GM18867 (cell line): ENCODE measurements at regions not wholly inside any gene's neighbourhood (a gene's known extent, or its start where the extent isn't known, plus 50 kb on each side); places are given as distances from the start of the nearest gene placed in this dataset.
A peak's percentile ranks its signal among the peaks of the same experiment; 100 is the strongest.

Experiments used
- ATAC-seq: cut with Tn5 transposase; IDR thresholded peaks from one replicate; pipeline ENCODE4 v1.9.1; 2021; ENCODE audit warnings: mild to moderate bottlenecking, moderate library complexity; ENCODE audit not compliant: unreplicated experiment

DNA sequence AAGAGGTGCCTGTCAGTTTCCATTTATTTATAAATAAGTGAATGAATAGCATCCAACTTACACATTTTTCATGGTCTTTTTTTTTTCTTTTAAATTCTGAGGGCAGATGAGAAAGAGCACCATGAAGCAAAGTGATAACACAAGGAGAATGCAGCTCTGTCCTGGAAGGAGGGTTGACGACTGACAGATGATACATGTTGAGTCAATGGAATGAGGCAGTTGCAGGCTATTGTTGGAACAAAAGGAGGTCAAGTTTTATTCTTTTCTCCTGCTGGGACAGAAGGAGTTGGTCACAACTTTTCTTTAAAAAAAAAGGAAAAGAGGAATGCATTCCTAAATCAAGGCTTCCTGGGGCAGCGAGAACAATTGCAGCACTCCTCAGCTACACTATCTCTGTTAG is 119.9 kb upstream of the PLEKHG7 start:
- no peak for ATAC-seq

DNA sequence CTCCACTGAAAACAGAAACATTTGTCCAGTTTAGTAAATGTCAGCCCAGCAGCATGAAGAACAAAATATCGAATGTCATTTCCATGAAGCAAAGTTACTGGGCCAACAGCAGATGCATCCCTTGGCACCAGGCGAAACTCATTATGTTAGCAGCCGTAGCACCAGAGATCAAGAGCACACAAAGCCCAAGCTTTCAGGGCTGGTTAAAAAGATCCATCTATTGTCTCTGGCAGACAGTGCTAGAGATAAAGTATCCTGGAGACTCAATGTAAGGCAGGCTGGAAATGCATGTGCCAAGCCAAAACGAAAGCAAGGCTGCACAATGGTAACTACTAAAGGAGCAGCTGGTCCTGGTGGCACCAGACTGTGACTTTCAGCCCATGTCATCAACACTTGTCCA is 120.3 kb upstream of the PLEKHG7 start:
- ATAC-seq, result no peak

DNA sequence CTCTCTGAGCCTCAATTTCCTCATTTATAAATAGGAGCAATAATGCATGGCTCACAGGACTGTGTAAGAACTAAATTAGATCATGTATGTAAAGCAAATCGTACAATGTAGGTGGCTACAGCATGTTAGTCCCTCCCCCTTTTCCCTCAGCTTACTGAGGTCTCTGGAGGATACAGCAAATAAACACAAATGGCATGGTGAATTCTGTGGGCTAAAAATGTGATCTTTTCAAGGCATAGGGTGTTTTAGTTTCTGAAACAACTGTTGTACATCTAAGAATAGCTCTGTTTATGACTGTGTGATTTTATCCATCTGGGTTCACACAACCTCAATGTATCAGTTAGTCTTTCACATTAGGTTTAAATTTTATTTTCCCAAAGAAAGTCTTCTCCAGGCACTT is 121.2 kb upstream of the PLEKHG7 start:
- ATAC-seq, result no peak

DNA sequence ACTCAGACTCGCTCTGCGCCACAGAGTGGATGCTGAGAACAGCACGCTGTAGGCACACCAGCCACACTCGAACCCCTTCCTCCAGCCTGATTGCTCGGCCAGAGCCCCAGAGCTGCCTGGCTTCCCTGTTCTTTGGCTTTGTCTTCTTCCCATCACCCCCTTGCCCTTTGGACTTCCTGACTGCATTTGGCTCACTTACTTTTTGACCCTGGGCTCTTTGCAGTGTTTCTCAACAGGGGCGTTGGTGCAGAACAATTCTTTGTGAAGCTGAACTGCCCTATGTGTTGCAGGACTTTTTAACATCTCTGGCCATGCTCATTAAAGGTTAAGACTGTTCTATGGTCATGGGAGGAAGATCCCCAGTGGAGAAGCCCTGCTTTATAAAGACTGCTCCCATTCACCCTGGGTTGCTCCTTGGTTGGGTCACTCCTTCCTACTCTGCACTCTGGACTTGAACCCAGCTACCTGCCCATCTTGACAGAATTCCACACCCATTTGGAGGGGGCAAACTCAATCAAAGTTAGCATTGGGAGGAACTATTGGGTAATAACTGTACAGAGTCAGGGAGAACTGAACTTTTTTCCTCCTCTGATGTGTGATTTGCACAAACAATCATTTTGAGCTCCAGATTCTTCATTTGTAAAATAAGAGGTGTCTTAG is 127.7 kb upstream of the PLEKHG7 start:
- no peak for ATAC-seq

DNA sequence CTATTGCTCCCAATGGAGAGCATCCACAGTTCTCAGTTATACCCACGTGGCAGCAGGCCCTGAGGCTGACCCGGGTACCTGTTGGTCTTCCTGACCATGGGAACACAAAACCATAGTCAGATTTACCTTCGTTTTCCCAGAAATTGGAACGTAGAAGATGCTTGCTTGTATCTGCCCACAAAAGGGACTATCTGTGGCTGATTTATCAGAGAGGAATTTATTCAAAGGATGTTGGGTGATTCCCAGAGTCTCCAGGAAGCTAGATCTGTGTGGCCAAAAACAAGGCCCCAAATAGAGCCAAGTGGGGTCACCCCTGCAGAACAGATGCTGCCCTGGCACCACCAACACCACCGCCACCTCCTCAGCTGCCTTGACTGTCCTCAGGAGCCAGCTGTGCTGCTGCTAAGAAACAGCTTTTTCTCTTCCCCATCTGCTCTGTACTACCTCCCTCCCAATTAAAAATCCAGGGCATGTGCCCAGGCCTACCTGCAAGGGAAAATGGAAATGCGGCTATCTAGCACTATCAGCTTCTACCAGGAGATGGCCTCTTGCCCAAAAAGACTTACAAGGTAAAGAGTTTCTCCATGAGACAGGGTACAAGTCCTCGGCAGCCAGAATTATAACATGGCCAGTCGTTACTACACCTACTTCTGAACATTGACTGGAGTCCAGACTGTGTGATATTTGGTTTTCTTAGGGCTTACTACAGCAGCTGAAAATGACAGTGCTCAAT is 128.6 kb upstream of the PLEKHG7 start:
- ATAC-seq, result no peak

DNA sequence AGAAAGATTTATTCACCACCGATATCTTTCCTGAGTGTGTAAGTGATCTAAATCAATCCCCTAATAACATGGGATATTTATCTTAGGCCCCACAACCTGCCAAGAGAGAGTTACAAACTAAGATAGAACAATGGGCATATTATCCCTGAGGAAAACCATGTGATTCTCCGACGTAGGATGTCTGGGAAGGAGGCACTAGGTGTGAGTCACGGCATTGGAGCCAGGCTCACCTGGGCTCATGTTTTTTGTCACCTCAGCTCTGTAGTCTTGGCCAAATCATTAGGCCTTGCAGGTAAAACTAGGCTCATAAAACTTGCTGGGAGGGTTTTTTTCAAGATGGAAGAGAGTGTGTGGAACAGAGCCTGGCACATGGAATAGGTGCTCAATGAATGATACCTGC is 129.7 kb upstream of the PLEKHG7 start:
- no peak for ATAC-seq

DNA sequence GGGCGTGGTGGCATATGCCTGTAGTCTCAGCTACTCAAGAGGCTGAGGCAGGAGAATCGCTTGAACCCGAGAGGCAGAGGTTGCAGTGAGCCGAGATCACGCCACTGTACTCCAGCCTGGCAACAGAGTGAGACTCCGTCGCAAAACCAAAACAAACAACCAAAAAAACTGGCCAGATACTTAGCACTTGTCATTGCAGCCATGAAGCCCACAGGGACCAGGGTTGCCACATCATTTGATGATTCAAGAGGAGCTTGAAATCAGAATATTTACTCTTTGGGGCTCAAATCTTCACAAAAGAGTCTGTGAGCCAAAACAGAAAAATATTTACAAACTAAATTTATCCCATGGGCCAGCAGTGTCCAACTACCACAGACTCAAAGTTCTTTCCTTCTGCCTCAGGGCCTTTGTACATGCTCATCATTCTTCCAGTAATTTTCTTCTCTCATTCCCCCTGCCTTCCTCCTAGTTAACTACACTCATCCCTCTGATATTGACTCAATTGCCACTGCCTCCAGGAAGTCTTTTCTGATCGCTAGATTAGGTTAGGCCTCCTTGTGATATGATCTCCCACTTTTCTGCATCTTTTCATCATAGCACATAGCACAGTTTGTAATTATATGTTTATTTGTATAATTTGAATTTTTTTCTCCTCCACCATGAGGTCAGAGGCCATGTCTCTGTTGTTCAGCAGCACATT is 130.8 kb upstream of the PLEKHG7 start:
- ATAC-seq, result no peak

DNA sequence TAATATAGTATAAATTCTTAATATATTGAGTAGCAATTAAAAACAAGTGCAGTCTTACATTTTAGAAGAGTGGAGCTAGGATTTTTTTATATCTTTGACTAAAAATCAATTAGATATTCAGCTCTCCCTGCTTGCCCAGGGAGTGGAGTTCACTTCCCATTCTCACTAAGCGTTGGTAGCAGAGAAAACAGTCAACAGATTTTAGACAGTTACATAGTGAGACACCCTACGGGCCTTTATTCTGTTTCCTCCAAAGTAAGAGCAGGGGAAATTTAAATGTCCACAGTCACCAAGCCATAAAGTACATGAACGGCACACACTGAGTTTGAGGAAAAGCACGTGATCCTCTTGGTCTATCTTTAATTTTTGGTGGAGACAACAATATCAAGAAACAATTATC is 131.6 kb upstream of the PLEKHG7 start:
- no peak for ATAC-seq

DNA sequence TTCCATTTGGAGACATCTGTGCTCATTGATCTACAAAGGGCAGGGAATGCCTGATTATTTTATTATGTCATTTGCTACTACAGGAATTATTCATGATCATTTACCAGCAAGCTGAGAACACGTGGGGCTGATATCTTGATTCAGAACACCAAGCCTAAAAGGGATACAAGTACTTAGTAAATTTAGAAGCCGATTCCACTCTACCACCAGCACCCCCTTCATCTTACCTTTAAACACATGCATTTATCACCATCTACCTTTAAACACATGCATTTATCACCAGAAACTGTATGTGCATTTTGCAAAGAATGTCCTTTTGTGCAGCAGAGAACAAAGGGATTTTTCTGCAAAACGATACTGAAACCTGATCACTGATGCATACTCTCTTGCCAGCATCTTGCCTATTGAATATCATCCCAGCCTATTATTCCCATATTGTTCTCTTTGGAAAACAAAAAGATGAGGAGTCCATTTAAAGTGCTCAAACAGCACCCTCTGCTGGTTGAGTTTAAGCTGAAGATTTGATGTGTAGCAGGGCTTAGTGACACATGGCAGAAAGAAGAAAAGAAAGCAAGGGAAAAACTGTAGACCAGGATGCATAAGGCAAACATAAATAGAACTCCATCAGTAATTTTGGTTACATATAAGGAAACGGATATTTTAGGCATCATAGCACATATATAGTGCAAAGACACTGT is 132.6 kb upstream of the PLEKHG7 start:
- peak; percentile 85 for ATAC-seq

DNA sequence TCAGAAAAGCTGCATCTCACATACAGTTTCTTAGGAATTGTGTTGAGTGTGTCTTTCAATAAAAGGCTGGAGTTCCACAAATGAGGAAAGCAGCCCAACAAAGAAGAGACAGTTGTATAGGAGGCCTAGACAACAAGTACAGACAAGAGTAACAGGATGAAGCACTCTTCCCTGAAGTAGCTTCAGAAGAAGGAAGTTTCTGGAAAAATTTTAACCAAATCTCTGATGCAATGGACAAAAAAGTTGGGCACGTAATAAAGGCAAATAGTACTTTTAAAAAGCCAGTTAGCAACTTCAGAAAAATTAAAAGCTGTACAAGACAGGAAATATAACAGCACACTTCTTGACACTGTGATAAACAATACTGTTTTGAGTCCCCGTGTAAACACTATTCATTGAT is 134.1 kb upstream of the PLEKHG7 start:
- ATAC-seq, result no peak

DNA sequence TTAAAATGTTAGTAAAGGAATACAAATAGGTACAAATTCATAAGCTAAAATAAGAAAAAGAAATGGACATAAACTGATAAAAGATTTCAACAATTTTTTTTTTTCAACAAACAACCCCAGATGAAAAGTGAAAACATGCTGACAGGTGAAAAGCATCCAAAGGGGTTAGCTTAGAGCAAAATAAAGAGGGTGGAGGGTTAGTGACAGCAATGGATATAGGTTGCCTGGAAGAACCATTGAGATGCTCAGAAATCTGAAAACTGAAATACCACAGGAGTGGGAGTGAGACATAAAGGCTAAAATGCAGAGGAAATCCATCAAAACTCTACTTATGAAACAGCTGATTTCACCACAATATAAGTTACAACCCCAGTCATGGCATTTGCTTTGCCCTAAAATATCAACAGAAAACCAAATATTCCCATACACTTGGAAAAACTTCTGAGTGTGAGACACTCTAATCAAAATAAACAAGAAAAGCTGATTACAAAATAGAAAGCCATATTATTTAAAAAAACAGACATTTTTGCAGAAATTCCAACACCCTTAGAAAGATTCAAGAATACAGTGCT is 136.3 kb upstream of the PLEKHG7 start:
- ATAC-seq, result no peak

DNA sequence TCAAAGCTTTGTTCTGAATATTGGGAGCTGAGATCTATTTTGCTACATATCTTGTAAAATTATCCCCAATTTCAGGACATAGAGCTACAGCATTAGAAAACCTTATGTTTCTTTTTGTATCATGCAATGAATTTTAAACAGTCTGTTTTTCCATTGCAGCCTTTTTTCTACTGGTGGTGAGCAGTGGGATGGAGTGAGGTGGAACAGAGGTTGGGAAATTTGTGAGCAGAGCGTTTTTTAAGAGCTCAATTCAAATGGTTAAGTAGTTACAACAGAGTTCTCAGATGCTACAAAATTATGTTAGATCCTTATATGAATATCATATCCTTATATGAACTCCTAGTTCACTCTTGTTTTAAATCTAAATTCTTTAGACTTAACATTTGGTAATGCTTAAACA is 139.0 kb upstream of the PLEKHG7 start:
- no peak for ATAC-seq

DNA sequence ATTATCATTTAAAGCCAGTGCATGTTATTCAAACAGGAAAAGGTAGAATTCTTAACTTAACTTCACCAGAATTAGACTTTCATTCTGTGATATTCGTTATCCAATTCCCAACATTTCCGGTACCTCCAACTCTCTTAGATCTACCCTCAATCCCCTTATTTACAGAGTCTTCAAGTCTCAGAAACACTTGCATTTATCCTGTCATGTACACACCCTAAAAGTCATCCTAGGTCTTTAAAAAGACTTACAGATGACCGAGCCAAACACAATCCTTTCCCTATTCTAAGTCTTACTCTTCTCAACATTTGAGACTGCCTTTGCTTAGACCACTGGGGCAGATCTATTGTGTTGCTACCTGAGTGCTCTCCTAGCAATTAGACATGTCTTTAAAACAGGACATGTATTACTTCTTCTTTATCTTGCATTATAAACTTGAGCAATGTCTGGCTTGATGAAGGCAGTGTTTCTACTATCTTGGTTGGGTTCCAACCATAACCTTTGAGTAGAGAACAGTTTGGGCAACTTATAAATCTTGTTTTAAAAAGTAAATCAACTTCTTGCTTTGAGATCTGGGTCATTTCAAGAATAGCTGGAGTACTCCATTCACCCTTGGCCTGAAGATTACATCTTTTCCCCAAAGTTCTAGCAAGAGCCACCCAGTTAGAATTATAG is 140.6 kb upstream of the PLEKHG7 start:
- ATAC-seq, result no peak

DNA sequence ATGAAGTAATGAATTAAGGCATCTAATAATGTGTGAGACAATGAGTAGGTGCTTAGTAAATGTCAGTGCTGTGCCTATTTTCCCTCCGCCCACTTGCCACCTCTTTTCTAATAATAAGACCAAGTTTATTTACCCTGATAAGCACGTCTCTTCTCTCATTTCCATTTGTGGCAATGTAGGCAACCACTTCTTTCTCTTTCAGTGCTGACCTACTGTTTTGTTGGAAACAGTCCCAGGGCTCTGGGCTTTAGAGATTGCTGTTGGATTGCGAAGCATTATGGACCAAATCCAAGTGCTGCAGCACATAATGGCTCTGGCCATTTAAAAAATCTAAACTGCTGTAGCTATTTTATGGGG is 141.3 kb upstream of the PLEKHG7 start:
- no peak for ATAC-seq

DNA sequence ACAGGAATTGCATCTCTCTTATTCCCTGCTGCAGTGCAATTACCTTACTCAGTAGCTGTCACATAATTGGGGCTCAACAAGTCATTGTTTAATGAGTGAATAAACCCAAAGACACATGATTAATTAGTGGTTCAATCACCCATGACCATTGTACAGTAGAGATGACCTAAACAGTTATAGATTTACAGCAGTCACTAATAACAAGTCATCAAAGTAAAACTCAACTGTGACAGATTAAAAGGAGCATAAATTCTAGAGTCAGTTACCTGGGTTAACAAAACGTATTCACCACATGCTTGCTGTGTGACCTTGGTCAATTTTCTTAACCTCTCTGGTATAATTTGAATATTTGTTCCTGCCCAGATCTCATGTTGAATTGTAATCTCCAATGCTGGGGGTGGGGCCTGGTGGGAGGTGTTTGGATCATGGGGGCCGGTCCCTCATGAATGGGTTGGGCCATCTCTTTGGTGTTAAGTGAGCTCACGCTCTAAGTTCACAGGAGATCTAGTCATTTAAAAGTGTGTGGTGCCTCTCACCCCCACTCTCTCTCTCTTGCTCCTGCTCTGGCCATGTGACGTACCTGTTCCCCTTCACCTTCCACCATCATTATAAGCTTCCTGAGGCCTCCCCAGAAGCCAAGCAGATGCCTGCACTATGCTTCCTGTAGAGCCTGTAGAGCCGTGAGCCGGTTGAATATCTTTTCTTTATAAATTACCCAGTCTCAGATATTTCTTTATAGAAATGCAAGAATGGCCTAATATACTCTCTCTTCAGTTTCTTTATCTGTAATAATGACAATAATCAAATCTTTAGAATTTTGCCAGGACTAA is 141.9 kb upstream of the PLEKHG7 start:
- no peak for ATAC-seq

DNA sequence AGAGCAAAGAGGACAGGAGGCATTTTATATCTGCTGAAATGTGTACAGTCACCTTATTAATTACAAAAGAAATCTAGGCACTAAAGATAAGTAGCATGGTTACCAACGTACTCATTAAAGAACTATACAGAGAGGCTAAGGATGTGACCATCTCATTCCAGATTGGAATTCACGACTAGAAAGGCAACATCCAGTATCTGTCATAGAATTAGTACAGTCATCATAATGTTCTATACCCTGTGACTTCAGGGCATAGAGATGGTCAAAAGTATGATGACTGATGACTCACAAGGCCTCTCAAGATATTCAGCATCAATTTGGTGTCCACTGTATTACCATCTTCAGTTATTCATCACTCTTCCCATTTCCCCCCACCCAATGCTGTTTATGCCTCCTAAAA is 144.0 kb upstream of the PLEKHG7 start:
- no peak for ATAC-seq

DNA sequence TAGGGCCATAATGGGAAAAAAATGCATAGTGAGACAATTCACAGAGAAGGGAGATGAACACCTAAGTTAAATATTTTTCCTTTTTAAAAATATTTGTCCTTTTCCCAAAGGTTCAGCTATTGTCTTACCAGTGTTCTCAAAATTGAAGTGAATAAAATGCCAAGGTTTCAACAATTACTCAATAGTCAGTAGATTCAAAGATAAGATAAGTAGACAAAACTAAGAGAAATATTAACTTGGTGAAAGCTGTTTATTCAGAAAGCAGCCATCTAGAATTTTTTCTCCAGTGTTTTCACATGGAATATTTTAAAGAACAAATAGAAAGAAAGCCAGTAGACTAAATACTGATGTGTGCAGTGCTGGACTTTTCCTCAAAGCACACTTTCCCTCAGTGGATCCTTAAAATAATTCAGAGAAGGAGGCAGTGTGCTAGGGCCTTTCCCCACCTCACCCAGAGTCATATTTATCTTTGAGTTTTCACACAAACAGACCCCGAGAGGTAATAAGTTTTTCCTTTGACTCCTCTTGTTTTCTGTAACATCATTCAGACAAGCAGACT is 144.5 kb upstream of the PLEKHG7 start:
- no peak for ATAC-seq

DNA sequence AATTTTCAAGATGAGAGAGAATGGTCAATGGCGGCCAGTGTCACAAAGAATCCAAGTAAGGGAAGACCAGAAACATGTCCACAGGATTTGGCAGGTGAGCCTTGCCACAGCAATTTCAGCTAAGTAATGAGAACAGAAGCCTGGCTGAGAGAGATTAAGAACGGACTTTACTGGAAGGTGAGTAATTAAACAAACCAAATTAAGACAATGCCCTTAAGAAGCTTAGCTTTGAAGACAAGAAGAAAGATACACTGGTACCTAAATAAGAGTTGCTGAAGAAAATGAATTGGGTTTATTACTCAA is 145.4 kb upstream of the PLEKHG7 start:
- ATAC-seq, result no peak

DNA sequence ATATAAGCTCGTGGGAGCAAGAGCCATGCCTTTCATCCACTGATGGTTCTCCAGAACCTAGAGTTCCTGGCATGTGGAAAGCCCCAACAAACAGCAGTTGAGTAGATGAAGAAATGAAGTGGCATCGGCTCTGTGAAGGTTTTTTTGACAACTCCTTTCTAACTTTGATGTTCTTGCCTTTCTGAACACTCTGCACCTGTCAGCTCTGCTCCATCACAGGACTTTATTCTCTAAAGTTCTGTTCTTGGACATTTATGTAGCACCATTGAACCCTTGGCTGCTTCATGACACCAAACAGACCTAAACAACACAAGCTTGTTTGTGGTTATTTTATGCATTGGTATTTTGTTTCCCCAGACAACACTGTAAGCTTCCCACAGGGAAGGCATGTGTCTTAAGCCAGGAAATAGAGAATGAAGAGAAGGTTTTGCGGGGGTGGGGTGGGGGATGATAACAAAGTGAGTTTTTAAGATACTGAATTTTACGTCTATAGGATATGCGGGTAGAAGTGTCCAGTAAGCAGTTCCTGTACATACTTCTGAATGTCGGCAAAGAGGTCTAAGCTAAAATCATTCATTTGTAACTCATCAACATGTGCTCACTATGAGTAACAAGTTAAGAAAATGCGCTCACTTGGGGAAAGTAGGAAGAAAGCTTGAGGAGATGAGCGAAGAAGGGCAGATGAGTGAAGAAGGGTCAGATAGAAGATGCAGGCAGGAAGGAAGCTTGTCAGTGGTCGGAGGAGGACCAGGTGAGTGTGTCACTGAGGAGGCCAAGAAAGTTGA is 146.0 kb upstream of the PLEKHG7 start:
- ATAC-seq, result peak; percentile 27
